GM18907 (cell line): ENCODE measurements at regions not wholly inside any gene's neighbourhood (a gene's known extent, or its start where the extent isn't known, plus 50 kb on each side); places are given as distances from the start of the nearest gene placed in this dataset.
"Not testable (repeated sequence)": the region's sequence is repeated elsewhere in the genome, so short reads cannot be mapped to it uniquely, and the experiment has no call there.

Source experiments
- ATAC-seq: cut with Tn5 transposase; IDR thresholded peaks from one replicate; pipeline ENCODE4 v1.9.1; 2021; ENCODE audit warnings: mild to moderate bottlenecking, moderate library complexity; ENCODE audit not compliant: unreplicated experiment

DNA sequence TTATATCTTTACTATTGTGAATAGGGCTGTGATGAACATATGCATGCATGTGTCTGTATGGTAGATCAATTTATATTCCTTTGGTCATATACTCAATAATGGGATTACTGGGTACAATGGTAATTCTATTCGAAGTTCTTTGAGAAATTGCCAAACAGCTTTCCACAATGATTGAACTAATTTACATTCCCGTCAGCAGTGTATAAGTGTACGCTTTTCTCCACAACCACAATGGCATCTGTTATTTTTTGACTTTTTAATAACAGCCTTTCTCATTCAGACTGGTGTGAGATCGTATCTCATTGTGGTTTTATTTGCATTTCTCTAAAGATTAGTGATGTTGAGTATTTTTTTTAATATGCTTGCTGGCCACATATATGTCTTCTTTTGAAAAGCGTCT is 439.4 kb upstream of the KLHL4 start:
- no peak for ATAC-seq

DNA sequence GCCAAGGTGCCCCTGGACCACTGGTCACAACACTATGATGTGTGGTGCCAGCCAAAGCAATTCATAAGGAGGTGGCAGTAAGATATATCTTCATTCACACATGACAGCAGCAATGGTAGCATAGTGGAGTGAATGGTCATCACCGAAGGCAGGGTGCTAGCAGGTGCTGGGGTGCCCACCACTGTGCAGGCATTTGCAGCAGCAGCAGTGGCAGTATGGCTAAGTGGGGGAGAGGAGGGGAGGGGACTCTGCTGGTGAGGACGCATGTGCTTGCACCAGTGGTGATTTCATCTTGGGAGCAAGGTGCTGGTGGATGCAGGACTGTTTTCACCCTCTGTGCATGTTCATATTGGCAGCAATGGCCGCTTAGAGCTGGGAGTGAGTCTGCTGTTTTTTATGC is 419.1 kb upstream of the KLHL4 start:
- ATAC-seq, result no peak

DNA sequence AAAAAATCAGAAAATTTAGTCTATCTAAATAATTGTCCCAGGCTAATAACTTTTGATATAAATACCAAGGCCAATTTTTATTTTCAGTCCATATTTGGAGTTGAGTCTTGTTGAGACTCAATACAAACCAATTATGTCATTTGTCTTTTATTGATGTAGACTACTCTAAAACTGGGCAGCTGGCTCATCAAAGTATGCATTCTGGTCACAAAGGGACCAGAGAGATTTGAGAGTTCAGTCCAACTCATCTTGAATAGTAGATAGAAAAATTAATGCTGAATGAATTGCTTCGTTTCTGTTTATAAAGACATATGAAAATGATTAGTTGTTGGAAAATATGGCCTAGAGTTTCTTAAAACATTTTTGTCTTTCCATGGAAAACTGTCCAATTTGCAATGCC is 412.5 kb upstream of the KLHL4 start:
- no peak for ATAC-seq

DNA sequence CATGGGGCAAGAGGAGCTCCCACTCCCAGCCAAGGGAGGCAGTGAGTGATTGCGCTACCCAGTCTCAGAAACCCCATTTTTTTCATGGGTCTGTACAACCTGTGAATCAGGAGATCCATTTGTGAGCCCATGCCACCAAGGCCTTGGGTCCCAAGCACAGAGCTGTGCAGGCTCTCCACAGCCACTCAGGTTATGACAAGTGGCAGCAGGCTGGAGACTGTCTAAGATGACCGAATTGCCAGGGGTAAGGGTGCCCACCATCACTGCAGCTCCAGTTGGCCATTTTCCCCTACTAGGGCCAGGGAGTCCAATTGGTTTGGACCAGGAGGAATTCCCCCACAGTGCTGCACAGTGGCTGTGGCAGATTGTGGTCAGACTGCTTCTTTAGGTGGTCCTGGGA is 407.5 kb upstream of the KLHL4 start:
- ATAC-seq, result no peak

DNA sequence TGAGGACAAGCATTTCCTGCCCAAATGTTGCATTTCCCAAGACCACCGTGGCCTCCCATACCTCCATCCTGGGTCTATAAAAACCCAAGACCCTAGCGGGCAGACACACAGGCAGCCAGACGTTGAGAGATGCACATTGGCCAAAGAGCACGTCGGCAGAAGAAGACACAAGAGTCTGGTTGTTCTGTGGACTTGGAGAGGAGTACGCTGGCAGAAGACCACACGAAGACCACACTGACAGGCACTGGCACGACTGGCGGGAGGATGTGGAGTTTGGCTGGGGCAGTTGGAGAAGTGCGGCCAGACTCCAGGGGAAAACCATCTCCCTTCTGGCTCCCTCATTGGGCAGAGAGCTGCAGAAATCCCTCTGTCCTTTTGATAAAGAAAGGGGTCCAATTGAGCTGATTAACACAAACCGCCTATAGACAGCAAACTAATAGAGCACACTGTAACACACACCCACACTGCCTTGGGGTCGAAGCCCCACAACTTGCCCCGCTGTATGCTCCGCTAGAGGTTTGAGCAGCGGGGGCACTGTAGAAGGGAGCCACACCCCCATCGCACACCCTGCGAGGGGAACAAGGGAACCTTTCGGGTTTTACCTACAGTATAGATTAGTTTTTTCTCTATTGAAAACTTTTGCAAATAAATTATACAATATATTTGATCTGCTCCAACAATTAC is 376.7 kb upstream of the KLHL4 start:
- ATAC-seq, result no peak

DNA sequence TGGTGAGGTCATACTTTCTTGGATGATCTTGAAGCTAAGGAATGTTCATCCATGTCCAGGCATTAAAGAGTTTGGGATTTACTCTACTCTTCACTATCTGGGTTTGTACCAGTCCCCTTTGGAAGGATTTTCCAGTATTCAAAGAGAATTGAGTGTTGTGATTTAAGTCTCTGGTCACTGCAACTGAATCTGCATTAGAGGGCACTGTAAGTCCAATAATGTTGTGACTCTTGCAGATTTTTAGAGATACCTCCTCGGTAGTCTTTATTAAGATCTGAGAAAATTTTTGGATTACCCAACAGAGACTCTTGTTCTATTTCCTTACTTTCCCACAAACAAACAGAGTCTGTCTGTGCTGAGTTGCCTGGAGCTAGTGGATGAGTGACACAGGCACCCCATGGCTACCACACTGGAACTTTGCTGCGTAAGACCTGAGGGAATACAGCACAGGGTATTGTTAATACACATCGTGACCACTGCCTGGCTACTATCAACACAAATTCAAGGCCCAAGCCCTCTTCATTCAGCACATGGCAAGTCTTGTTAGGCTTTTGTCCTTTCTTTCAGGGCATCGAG is 357.1 kb upstream of the KLHL4 start:
- no peak for ATAC-seq

DNA sequence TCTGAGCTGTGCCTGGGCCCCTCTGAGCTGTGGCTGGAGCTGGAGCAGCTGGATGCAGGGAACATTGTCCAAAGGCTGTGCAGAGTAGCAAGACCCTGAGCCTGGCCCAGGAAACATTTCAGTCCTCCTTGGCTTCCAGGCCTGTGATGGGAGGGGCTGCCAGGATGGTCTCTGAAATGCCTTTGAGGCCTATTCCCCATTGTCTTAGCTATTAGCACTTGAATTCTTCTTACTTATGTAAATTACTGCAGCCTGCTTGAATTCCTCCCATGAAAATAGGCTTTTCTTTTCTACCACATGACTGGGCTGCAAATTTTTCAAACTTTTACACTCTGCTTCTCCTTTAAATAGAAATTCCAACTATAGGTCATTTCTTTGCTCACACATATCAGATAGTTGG is 349.8 kb upstream of the KLHL4 start:
- ATAC-seq, result no peak

DNA sequence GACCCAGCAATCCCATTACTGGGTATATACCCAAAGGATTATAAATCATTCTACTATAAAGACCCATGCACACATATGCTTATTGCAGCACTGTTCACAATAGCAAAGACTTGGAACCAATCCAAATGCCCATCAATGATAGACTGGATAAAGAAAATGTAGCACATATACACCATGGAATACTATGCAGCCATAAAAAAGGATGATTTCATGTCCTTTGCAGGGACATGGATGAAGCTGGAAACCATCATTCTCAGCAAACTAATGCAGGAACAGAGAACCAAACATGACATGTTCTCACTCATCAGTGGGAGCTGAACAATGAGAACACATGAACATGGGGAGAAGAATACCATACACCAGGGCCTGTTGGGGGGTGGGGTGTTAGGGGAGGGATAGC is 339.6 kb upstream of the KLHL4 start:
- not testable (repeated sequence) for ATAC-seq
